GM20000 (cell line): ENCODE measurements at regions not wholly inside any gene's neighbourhood (a gene's known extent, or its start where the extent isn't known, plus 50 kb on each side); places are given as distances from the start of the nearest gene placed in this dataset.

Experiments
- DNase-seq: peaks from one replicate; pipeline ENCODE4 v3.0.0; 2012; ENCODE audit warnings: low spot score
- TF ChIP-seq, protein P1 (sequence below): IDR thresholded peaks from 2 replicates; pipeline ENCODE4 v1.5.1; 2012; ENCODE audit warnings: mild to moderate bottlenecking, control low read depth; ENCODE audit errors: extremely low read depth, missing control alignments

GRCh38 chr6:168962886-168963285 lies 290.8 kb downstream of the THBS2 start:
- TF ChIP-seq, protein P1, sequence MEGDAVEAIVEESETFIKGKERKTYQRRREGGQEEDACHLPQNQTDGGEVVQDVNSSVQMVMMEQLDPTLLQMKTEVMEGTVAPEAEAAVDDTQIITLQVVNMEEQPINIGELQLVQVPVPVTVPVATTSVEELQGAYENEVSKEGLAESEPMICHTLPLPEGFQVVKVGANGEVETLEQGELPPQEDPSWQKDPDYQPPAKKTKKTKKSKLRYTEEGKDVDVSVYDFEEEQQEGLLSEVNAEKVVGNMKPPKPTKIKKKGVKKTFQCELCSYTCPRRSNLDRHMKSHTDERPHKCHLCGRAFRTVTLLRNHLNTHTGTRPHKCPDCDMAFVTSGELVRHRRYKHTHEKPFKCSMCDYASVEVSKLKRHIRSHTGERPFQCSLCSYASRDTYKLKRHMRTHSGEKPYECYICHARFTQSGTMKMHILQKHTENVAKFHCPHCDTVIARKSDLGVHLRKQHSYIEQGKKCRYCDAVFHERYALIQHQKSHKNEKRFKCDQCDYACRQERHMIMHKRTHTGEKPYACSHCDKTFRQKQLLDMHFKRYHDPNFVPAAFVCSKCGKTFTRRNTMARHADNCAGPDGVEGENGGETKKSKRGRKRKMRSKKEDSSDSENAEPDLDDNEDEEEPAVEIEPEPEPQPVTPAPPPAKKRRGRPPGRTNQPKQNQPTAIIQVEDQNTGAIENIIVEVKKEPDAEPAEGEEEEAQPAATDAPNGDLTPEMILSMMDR: no peak
- no peak for DNase-seq

DNA sequence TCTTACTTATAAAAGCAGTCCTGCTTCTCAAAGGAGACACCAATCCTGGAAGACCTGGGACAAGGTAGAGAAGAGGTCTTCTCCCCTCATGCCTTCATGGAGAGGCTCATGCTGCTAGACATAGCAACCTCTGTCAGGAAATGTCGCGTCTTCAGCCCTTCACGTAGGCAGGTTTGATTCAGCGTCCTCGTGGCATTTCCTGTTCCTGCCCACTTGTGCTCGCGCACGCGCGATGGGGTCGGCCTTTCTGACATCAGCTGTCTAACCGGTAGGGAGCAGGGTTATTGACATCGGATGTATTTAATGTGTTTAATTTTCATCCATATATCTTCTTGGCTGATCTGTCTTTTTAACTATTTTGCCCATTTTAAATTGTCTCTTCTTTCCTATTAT lies 292.4 kb downstream of the THBS2 start:
- no peak for DNase-seq

GRCh38 chr6:168960551-168961263 lies 292.9 kb downstream of the THBS2 start:
- TF ChIP-seq, protein P1: no peak
- no peak for DNase-seq

More for the DNA sequence above, 292.4 kb downstream of the THBS2 start:
- TF ChIP-seq, protein P1: no peak

GRCh38 chr6:168959696-168960095 lies 293.9 kb downstream of the THBS2 start:
- no peak for DNase-seq

DNA sequence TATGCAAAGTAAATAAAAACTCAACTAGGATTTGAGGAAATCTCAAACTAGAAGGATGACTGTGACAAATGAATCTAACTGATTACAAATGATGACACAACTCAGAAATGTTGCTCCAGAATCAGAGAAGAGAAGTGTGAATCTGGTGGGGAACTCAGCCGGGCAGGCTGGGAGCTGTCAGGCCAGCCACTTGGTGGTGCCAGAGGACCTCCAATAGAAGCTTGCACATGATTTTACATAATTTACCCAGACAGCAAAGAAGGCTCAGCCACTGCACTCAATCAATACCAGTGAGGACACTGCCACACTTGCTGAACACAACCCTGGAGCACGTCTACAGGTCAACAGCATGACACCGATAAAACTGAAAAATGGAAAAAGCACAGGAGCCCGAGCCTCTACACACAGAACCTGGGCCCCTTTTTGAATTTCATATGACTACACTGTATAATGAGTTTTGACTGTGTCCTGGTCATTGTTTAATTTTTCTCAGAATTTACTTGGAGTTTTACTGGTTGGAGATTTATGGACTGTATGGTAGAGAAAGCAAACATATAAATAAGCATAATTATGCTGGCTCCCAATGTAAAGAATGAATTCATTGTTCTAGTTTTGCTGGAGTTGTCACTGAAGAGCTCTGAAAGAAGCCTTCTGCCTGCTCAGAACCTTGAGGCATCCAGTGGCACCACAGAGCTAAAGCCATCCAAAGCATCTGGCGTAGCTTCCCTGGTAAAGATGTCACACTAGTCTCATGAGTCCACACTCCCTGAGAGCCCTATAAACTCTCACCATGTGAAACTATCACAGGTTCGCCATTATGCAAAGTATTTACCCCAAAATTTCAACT lies 296.5 kb downstream of the THBS2 start:
- DNase-seq: peak; percentile 71
- TF ChIP-seq, protein P1: peak; percentile 49

More at GRCh38 chr6:168959696-168960095, 293.9 kb downstream of the THBS2 start:
- TF ChIP-seq, protein P1: no peak

DNA sequence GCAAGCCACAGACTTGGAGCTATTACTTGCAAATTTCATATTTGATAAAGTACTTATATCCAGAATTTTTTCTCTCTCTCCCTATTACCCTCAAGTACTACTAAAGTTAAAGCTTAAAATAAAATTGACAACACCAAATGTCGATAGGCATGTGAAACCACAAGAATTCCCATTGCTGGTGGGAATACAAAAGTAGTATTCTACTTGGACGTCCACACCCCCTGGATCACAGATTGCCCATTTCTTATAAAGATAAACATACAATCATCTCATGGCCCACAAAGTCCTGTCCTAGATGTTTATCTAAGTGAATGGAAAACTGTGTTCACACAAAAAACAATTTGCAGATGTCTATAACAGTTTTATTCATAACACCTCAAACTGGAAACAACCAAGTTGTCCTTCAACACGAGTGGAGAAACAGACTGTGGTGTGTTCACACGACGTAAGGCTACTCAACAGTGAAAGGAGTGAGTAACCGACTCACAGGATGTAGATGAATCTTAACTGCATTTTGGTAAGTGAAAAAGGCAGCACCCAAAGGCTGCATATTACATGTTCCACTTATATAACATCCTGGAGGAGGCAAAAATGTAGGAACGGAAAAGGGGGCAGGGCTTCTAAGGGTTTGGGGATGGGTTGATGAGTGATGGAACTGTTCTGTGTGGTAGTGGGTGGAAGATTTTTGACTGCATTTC lies 297.4 kb downstream of the THBS2 start:
- TF ChIP-seq, protein P1: no peak
- DNase-seq: no peak
